ENCODE measurements at regions not wholly inside any gene's neighbourhood (a gene's known extent, or its start where the extent isn't known, plus 50 kb on each side); places are given as distances from the start of the nearest gene placed in this dataset.
"Not testable (repeated sequence)": the region's sequence is repeated elsewhere in the genome, so short reads cannot be mapped to it uniquely, and the experiment has no call there.

DNA sequence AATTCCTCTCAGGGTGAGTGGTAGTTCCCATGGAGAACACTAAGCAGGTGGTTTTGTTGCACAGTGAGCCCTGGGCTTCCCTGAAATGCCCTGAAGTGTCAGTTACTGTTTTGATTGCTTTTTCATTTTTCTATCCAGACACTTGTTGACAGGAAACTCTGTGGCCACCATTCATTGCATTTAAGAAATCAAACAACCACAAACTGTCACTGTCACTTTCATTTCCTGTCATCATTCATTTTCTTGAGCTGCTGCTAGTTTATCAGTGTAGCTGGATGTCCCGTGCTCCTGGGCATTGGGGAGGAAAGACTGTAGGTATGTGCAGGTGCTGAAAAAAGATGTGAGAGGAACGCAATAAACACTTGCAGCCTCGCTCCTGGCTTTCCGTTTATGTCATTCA, 891.6 kb upstream of the ZEB2 start:
- no peak for DNase-seq (ENCODE audit: low spot score)

DNA sequence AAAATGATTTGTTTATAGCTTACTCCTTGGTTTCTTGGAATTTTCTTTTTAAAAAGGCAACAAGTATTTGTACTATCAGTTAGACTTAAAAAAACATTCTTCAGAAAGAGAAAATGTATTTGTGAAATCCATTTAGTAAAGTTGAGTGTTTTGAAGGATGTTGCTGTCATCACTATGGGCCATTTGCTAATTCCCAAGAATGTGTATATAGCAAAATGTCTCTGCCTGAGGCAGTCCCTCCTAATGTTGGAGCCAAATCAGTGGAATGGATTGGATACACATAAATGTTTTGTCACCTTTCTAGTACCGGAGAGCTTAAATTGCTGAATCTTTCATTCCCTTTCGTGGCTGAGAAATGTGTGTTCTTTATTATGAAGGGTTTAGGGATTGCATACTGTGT, 890.2 kb upstream of the ZEB2 start:
- no peak for DNase-seq (ENCODE audit: low spot score)

DNA sequence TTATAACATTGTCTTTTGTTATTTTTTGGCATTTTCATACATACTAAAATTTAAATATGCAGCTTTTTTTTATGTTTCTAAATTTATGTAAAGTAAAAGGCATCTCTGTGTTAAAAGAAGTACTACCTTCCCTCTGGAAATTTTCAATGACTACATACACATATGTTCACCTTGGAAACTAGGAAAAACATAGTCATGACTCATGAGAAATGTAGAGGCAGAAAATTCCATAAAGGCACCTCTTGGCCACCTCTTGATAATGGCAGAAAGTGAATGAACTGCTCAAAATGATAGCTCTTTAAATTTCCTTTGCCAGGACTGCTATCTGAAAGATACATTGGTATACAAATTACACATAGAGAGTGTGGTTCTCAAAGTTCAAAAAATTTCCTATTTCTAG, 889.1 kb upstream of the ZEB2 start:
- DNase-seq (ENCODE audit: low spot score) = no peak

DNA sequence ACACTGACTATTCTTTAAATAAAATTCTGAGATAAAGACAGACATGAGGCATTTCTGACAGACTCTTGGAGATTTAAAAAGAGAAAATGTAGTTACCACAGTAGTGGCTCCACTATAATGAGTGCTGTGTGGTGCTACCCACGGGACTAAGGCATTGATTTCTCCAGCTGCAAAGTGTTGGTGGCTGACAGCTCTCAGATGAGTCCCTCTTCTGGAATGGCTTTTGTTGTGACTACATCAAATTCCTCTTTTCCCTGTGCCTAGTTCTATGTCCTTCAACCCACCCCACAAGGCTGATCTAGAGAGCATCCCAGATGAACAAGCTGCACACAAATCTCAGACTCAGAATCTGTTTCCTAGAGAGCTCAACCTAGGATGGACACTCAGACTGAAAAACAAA, 884.8 kb upstream of the ZEB2 start:
- no peak for DNase-seq (ENCODE audit: low spot score)

DNA sequence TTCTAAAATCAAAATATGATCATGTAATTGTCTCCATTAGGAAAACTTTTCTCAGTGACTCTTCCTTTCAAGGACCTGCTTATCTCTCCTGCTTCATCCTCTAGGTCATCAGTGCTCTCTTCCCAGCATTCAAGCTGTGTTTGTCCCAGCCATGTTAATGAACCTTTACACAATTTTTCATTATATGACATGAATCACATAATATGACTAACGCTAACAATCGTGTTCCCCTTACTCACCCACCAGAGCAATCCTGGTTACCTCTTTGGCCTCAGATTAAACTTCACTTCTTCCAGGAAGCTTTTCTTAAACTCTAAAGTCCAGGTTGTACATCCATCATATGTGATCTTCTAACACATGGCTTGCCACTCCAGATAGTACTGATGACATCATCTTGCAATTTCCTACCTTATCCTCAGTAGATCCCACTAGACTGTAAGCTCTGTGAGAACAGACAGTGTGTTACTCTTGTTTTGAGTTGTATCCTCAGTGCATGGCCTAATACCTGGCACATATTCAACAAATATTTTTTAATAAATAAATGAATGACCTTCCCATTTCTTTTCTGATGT, 882.9 kb upstream of the ZEB2 start:
- DNase-seq (ENCODE audit: low spot score) = no peak

DNA sequence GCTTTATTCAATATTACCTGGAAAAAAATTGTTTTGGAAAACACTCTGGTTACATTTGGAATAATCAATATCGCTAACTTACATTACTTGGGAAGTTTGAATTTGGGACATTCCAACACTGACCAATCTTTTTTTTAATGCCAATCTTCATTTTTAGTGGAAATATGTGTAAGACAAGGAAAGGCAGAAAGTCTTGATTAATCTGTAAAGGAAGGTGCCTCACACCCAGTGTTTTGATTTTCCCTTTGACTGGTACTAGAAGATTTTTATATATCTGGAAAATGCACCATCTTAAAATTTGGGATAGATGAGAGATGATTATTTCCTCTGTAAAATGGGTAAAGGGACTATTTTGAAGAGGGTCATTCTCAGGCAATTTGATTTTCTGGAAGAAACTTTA, 879.2 kb upstream of the ZEB2 start:
- DNase-seq (ENCODE audit: low spot score) = no peak

DNA sequence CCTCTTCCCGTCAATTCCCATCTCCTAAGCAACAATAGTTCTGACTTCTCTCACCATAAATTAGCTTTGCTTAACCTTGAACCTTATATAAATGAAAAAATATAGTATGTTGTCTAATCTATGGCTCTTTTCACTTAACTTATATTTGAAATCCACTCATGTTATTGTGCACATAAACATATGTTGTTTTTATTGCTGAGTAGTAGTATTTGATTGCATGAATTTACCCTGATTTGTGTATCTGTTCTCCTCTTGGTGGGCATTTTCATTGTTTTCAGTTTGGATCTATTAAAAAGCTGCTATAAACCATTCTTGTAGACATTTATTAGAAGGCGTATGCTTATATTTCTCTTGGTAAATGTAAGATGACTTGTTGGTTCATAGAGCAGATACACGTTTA, 874.3 kb upstream of the ZEB2 start:
- no peak for DNase-seq (ENCODE audit: low spot score)

DNA sequence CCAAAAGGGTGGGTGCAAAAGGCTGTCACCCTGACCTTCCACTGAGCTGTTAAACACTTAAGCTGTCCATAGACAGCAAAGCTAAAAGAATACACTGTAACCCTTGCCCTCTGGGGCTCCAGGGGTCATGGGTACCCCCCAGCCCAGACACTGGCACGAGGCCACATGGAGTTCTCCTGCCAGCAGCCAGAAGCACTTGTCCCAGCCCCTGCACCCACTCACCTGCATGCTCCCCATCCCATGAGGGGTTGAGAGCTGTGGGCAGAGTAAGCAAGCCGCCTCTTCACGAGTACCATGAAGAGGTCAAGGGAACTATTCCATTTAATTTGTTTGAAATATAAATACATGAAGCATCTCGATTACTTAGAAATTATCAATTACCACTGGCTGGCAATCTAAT, 867.1 kb upstream of the ZEB2 start:
- DNase-seq (ENCODE audit: low spot score) = no peak

DNA sequence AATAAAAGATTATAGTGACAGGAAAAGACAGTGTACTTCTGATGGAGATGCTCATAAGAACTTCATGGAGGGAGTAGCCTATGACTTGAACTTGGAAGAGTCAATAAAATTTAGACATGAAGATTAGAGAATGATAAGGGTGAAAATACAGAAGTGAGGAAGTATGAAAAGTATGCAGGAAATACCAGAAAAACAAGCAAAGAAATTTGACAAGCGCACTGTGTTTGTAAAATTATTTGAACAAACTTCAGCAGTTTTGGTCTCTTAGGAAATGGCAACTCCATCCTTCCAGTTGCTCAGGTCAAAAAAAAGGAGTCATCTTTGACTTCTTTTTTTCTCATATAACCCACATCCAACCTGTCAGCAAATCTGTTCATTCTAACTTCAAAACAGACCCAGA, 864.0 kb upstream of the ZEB2 start:
- DNase-seq (ENCODE audit: low spot score) = no peak

DNA sequence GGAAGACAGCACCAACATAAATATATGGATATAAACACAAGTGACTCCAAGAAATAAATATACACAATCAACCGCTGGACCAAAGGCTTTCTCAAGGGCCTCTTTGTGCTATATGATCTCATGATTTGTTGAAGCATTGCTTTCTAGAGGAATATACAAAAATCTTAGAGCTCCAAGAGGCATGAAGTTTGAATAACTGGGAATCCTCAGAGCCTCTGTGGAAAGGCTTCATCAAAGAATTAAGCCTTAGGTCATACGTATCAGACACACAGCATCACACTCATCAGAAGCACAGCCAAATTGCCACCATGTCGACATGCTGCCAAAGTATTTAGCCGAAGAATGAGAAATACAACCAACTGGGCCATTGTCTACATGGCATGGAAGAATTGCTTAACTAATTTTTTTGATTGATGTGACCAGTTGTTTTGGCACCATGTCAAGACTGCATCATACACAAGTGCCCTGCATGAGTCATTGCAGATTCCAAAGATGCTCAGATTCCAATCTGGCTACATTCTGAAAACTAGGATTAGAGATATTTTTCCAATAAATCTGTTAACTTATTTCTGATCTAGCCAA, 860.6 kb upstream of the ZEB2 start:
- DNase-seq (ENCODE audit: low spot score) = no peak

DNA sequence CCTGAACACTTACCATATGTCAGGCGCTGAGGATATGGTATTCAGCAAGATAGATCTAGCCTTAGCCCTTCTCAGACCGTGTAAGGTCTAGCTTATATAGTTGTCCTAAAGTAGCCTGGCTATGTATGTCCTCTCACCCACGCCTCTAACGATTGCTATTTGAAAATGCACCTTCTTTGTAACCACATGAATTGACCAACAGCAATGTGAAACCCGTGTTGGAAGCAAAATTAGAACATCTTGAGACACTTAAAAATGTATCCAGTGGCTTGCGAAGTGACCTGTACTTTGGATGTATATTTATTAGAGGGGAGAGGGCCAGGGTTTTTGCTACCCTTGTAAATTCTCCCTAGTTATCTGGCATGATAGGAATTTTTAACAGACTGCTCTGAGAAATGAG, 860.0 kb upstream of the ZEB2 start:
- no peak for DNase-seq (ENCODE audit: low spot score)

DNA sequence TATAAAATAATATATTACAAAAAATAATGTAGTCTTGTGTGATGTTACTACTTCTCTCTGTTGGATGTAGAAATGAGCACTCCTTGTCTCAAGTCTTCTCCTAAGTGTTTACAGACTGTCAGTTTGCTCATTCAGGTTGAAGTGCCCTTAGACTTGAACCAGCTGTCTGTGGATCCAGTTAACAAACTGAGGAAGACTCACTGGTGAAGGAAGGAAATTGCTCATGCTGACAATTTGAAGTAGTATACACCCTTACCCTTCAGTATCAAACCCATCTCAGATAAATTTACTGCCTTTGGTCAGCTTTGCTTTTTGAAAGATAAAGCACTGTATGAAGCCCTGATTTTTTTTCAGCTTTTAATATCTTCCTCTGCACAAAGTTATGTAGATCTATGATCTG, 854.2 kb upstream of the ZEB2 start:
- no peak for DNase-seq (ENCODE audit: low spot score)

DNA sequence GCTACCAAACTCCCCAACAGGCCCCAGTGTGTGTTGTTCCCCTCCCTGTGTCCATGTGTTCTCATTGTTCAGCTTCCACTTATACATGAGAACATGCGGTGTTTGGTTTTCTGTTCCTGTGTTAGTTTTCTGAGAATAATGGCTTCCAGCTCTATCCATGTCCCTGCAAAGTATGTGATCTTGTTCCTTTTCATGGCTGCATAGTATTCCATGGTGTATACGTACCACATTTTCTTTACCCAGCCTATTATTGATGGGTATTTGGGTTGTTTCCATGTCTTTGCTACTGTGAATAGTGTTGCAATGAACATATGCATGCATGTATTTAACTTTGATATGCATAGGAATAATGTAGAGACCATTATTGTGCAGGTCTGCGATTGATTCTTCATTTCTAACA, 847.4 kb upstream of the ZEB2 start:
- not testable (repeated sequence) for DNase-seq (ENCODE audit: low spot score)

DNA sequence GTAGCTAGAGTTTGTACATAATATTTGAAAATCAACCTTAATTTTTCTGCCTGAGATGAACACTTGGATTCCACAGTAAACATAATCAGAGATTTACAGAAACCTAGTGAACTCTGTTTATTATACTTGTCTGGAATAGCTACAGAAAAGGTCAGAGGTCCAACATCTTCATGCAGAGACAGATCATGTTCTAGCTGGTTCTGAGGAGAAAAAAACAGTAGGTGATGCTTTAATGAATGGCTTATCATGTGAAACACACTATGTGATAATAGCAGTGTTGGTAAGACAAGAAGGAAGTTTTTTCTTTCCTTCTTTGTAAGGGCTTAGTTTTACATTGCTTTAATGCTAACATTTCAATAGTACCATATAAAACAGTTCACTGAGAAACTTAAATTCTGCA, 846.4 kb upstream of the ZEB2 start:
- no peak for DNase-seq (ENCODE audit: low spot score)

DNA sequence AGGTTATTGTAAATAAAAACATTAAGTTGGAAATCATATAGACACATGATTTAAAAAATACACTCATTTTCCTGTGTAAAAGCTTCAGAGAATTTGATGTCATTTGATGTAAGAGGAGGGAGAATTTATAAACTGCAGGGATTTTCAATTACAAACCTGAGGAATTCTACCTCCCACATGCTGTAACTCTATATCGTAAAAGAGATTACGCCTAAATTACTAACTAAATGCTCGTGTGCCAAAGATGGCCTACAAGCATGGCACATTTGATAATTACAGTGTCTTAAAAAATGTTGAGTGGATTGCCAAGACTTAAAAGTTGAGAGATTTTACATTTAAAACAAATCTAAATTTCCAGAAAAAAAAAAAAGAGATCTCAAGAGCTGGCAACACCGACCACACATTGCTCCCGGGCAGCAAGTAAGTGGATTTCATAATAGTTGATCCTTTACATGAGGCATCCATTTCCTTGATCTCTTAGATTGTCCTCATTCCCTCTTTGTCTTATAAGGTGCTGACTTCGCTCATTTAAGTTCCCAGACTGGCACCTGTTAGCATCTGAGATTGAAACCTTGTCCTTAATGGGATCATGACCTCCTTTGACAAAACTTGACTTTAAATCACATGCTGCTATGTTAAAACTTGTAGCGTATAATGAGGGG, 840.3 kb upstream of the ZEB2 start:
- no peak for DNase-seq (ENCODE audit: low spot score)

DNA sequence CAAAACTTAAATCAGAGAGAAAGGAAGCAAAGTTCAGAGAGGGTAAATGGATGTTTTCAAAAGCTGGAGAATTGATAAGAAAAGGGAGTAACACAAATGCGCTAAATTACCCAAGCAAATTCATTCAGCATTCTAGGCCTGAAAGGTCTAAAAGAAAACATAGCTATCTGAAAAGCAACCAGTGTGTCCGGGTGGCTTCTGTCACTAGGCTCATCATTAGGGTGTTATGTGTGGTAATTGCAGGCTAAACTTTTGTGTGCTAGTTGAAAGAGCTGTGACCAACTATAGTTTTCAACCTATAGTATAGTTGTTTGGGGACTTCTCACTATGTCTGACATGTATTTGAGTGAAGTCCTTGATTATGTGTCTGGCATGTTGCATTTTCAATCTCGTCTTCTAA, 839.6 kb upstream of the ZEB2 start:
- DNase-seq (ENCODE audit: low spot score) = no peak

DNA sequence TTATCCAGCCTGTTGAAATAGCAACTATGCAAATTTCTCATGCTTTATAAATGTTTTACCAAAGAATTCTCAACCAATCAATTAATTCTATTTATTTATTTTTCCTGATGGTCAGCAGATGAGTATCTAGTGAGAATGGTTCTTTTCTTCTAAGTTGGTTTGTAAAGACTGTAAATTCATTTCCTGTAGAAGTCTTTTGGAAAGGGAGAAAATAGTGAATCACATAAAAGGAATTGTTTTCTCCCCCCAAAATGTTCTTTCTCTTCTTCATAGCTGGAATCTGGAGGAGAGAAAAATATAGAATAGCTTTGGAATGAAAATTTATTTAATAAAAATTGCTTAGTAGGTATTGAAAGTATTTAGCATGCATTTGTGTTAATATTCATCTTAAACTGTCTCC, 836.1 kb upstream of the ZEB2 start:
- DNase-seq (ENCODE audit: low spot score) = no peak

DNA sequence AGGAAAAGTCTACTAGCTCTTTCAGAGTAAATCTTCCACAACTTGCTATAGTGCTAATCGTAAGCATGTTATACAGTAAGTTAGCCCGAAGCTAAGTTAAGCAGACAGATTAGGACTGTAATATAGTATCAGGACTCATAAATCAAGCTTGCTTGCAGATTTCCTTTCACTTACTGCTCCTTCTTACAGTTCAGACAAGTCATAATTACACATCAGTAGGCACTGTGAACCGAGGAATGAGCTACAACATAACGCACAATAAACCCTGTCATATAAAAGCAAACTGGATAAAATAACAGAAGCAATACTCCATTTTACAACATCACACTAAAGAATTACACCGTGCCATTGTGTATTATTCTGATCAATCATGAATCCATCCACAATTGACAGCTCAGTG, 832.6 kb upstream of the ZEB2 start:
- DNase-seq (ENCODE audit: low spot score) = no peak

DNA sequence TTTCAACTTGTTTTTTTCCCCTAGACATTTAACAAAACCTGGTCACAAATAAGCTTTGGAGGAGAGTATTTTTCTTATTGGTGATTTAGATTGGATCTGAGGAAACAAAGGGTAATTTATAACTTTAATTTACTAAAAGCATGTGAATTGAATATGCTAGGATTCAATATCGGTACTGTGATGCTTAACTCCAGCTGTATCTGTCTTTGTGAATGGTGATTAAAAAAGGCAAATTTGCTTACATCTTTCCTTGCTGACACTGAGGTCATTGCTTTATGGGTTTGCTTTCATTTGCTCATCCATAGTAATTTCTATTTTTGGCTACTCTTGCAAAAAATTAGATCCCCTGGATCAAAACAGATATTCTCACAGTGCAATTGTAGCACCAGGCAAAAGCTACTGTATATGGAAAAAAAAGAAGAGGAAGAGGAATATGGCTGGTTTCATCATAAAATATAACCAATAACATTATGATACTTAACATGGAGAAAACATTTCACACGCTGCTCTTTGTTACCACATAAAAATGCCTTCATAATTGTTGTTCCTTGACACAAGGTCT, 832.0 kb upstream of the ZEB2 start:
- no peak for DNase-seq (ENCODE audit: low spot score)

DNA sequence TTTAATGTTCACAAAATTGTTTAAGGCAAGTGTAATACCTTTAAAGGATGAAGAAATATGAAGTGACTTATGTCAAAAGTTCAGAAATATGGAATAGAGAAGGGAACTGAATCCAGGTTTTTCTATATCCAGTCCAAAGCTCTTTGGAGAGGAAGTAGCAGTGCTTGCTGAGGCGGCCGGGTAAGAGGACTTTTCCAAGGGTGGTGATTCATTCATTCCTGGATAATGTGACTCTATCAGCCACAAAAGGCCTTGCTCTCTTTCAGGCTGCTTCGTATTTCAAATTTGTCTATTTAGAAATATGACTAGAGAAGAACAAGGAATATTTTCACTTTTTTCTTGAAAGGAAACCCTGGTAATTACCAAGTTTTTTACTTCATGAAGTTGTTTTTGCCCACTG, 830.1 kb upstream of the ZEB2 start:
- DNase-seq (ENCODE audit: low spot score) = no peak

DNA sequence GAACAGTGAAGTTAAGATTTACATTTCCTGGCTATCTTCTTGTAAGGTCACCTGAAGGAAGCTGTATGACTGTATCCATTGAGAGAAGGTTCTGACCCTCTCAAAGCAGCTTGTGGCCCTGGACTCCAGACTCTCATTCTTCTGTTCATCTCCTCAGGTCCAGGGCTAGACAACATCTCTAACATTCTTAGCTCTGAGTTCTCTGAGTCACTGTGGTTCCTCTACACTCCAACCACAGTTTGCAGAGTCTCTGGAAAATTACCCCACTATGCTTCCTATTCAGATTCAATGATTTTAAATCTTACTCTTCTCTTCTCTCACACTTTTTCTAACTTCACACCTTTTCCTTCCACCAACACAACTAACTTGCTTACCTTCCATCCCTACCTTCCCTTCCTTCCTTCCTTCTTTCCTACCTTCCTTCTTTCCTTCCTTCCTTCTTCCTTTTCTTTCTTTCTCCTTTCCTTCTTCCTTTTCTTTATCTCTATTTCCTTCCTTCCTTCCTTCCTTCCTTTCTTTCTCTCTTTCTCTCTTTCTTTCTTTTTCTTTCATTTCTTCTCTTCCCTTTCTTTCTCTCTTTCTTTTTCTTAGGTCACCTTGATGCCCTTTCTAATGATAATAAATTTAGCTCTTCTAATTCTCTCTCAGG, 824.3 kb upstream of the ZEB2 start:
- DNase-seq (ENCODE audit: low spot score) = no peak

DNA sequence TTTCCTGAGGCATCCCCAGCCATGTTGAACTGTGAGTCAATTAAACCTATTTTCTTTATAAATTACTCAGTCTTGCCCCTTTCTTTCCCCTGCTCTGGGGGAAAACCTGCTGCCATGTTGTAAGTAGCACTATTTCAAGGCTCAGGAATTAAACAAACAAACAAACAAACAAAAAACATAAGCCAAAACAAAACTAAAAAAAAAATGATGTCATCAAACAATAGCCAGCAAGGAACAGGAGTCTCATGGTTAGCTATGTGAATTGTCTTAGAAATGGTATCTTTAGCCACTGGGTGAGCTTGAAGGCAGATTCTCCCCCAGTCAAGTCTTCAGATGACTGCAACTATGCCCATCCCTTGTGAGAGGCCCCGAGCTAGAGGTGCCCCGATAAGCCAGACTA, 823.4 kb upstream of the ZEB2 start:
- no peak for DNase-seq (ENCODE audit: low spot score)

DNA sequence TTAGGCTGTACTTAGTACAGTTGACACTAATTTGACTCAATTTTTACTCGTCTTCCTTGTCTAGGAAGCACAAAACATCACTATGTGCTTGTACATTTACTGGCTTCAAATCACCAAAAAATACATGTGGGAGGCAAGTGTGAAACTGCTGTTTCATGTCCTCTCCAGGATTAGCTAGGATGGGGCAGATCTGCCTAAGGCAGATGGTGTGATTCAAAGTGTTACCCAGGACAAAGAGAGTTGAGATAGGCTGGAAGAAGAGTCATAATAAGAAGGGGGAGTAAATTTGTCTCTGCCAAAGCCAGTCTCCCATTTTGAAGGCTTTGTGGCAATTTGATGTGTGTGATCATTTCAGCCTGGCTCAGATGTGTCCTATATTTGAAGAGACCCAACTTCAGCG, 821.6 kb upstream of the ZEB2 start:
- no peak for DNase-seq (ENCODE audit: low spot score)

Data from iPS-NIHi11 (cell line).